Mesendoderm (in vitro differentiated cells): ENCODE measurements at regions not wholly inside any gene's neighbourhood (a gene's known extent, or its start where the extent isn't known, plus 50 kb on each side); places are given as distances from the start of the nearest gene placed in this dataset.

ENCODE experiments used
- DNase-seq: peaks from one replicate; pipeline ENCODE4 v3.0.0; 2013
- H2AK5ac ChIP-seq: 2 replicates; pipeline ENCODE4 v1.6.1; 2013; ENCODE audit warnings: low read length, inconsistent platforms
- H2BK120ac ChIP-seq: 2 replicates; pipeline ENCODE4 v1.6.1; 2013; ENCODE audit warnings: low read depth, mild to moderate bottlenecking, low read length, moderate library complexity, mixed read lengths
- H2BK15ac ChIP-seq: replicated peaks from 2 replicates; pipeline ENCODE4 v1.6.1; 2013; ENCODE audit warnings: low read depth, mild to moderate bottlenecking, moderate library complexity
- H2BK5ac ChIP-seq: 2 replicates; pipeline ENCODE4 v1.6.1; 2013; ENCODE audit warnings: low read length, inconsistent platforms
- H3K18ac ChIP-seq: 2 replicates; pipeline ENCODE4 v1.6.1; 2013; ENCODE audit warnings: mild to moderate bottlenecking, low read length, mixed read lengths
- H3K23ac ChIP-seq: one replicate; pipeline ENCODE4 v1.6.1; 2013; ENCODE audit warnings: low read length
- H3K27ac ChIP-seq: 2 replicates; pipeline ENCODE4 v1.5.1; 2013; ENCODE audit warnings: low read depth, mild to moderate bottlenecking, inconsistent platforms, low read length, moderate library complexity
- H3K27me3 ChIP-seq: 2 replicates; pipeline ENCODE4 v1.6.1; 2013; ENCODE audit warnings: low read length, control low read depth, mild to moderate bottlenecking, inconsistent platforms; ENCODE audit not compliant: insufficient read depth, poor library complexity
- H3K36me3 ChIP-seq: 2 replicates; pipeline ENCODE4 v1.6.1; 2013; ENCODE audit warnings: low read length, inconsistent platforms; ENCODE audit not compliant: control insufficient read depth, insufficient read depth
- H3K4ac ChIP-seq: one replicate; pipeline ENCODE4 v1.6.1; 2013; ENCODE audit warnings: low read depth, mild to moderate bottlenecking, low read length, moderate library complexity
- H3K4me1 ChIP-seq: 2 replicates; pipeline ENCODE4 v1.6.1; 2013; ENCODE audit warnings: low read depth, low read length, inconsistent platforms; ENCODE audit not compliant: control insufficient read depth
- H3K4me2 ChIP-seq: 2 replicates; pipeline ENCODE4 v1.6.1; 2013; ENCODE audit warnings: low read length
- H3K4me3 ChIP-seq: 2 replicates; pipeline ENCODE4 v1.5.1; 2013; ENCODE audit warnings: mild to moderate bottlenecking, low read length
- H3K56ac ChIP-seq: one replicate; pipeline ENCODE4 v1.6.1; 2013; ENCODE audit warnings: low read length
- H3K79me1 ChIP-seq: 2 replicates; pipeline ENCODE4 v1.6.1; 2013; ENCODE audit warnings: low read length, inconsistent platforms
- H3K79me2 ChIP-seq: 2 replicates; pipeline ENCODE4 v1.6.1; 2013; ENCODE audit warnings: mild to moderate bottlenecking, low read length; ENCODE audit not compliant: control insufficient read depth, insufficient read depth
- H3K9ac ChIP-seq: 2 replicates; pipeline ENCODE4 v1.6.1; 2013; ENCODE audit warnings: low read length, inconsistent platforms
- H4K5ac ChIP-seq: one replicate; pipeline ENCODE4 v1.6.1; 2013; ENCODE audit warnings: low read length
- H4K8ac ChIP-seq: one replicate; pipeline ENCODE4 v1.6.1; 2013; ENCODE audit warnings: low read depth, mild to moderate bottlenecking, control low read depth, low read length, moderate library complexity
- WGBS: extraction: QIAGEN DNeasy Blood & Tissue Kit; methylation state at CpG from one replicate; pipeline ENCODE4 v1.1.7; 2013; ENCODE audit warnings: low lambda C conversion rate, missing lambda C conversion rate; ENCODE audit not compliant: insufficient coverage; ENCODE audit errors: extremely low coverage; 5-methylcytosine and 5-hydroxymethylcytosine counted together

- no peak overlapping the region for H2AK5ac ChIP-seq
- H4K5ac ChIP-seq: no peak overlapping the region
- H3K18ac ChIP-seq: no peak overlapping the region
- H3K27me3 ChIP-seq: no peaks in the 10 kb centered on the region
- no peak overlapping the region for H3K56ac ChIP-seq
- no peak overlapping the region for H3K4me2 ChIP-seq
- no CpG with 5 or more reads among the region's 3 CpGs for WGBS
- H3K4ac ChIP-seq: no peak overlapping the region
- no peaks in the 10 kb centered on the region for H3K36me3 ChIP-seq
- no peaks in the 10 kb centered on the region for H3K4me1 ChIP-seq
- no peak overlapping the region for H2BK120ac ChIP-seq
- no peak overlapping the region for H3K9ac ChIP-seq
- no peak overlapping the region for H3K4me3 ChIP-seq
- H3K79me2 ChIP-seq: no peaks in the 10 kb centered on the region
- H3K79me1 ChIP-seq: no peaks in the 10 kb centered on the region
- H2BK15ac ChIP-seq: no peak overlapping the region
- no peak overlapping the region for H3K23ac ChIP-seq
- no peak overlapping the region for H4K8ac ChIP-seq
- H3K27ac ChIP-seq: no peak overlapping the region
- DNase-seq: peak; percentile 82
- H2BK5ac ChIP-seq: no peak overlapping the region
Measured at GRCh38 chr4:155473420-155474095, 96.8 kb upstream of the MAP9 start.

GRCh38 chr4:155468282-155468681 lies 91.5 kb upstream of the MAP9 start:
- no peak overlapping the region for H2BK15ac ChIP-seq

GRCh38 chr4:155450676-155451075 lies 73.9 kb upstream of the MAP9 start:
- H2BK120ac ChIP-seq: no peak overlapping the region
- no peak overlapping the region for H3K4ac ChIP-seq
- WGBS: no CpG with 5 or more reads among the region's 2 CpGs

More at GRCh38 chr4:155468282-155468681, 91.5 kb upstream of the MAP9 start:
- no peak overlapping the region for H4K5ac ChIP-seq
- H3K4me3 ChIP-seq: no peak overlapping the region
- H3K18ac ChIP-seq: no peak overlapping the region
- H4K8ac ChIP-seq: no peak overlapping the region
- no peak overlapping the region for H3K9ac ChIP-seq
- H3K36me3 ChIP-seq: no peaks in the 10 kb centered on the region
- H3K27ac ChIP-seq: no peak overlapping the region
- H2BK5ac ChIP-seq: no peak overlapping the region
- no peaks in the 10 kb centered on the region for H3K79me1 ChIP-seq
- no peak overlapping the region for H3K23ac ChIP-seq
- H3K56ac ChIP-seq: no peak overlapping the region
- no peaks in the 10 kb centered on the region for H3K4me1 ChIP-seq
- no CpG with 5 or more reads among the region's 1 CpG for WGBS
- no peak overlapping the region for H3K4ac ChIP-seq
- H3K79me2 ChIP-seq: no peaks in the 10 kb centered on the region
- no peak overlapping the region for H2AK5ac ChIP-seq
- no peak overlapping the region for H3K4me2 ChIP-seq
- no peak overlapping the region for H2BK120ac ChIP-seq
- DNase-seq: no peak
- H3K27me3 ChIP-seq: no peaks in the 10 kb centered on the region

GRCh38 chr4:155445306-155445705 lies 68.5 kb upstream of the MAP9 start:
- no peak overlapping the region for H3K23ac ChIP-seq
- H3K27ac ChIP-seq: no peak overlapping the region
- H2BK5ac ChIP-seq: no peak overlapping the region
- H3K4me2 ChIP-seq: no peak overlapping the region
- H2BK120ac ChIP-seq: no peak overlapping the region
- H4K8ac ChIP-seq: no peak overlapping the region
- no peak for DNase-seq
- no CpG with 5 or more reads among the region's 1 CpG for WGBS
- no peaks in the 10 kb centered on the region for H3K36me3 ChIP-seq
- no peak overlapping the region for H4K5ac ChIP-seq
- no peak overlapping the region for H2AK5ac ChIP-seq
- no peak overlapping the region for H2BK15ac ChIP-seq
- no peak overlapping the region for H3K56ac ChIP-seq
- no peaks in the 10 kb centered on the region for H3K79me2 ChIP-seq
- H3K4me3 ChIP-seq: no peak overlapping the region
- no peak overlapping the region for H3K18ac ChIP-seq
- no peaks in the 10 kb centered on the region for H3K79me1 ChIP-seq
- no peaks in the 10 kb centered on the region for H3K27me3 ChIP-seq
- no peaks in the 10 kb centered on the region for H3K4me1 ChIP-seq
- H3K9ac ChIP-seq: no peak overlapping the region
- H3K4ac ChIP-seq: no peak overlapping the region

More at GRCh38 chr4:155450676-155451075, 73.9 kb upstream of the MAP9 start:
- H3K27ac ChIP-seq: no peak overlapping the region
- no peak overlapping the region for H2BK5ac ChIP-seq
- no peaks in the 10 kb centered on the region for H3K27me3 ChIP-seq
- no peaks in the 10 kb centered on the region for H3K79me1 ChIP-seq
- no peak overlapping the region for H2AK5ac ChIP-seq
- H3K36me3 ChIP-seq: no peaks in the 10 kb centered on the region
- H3K4me2 ChIP-seq: no peak overlapping the region
- H3K18ac ChIP-seq: no peak overlapping the region
- no peak overlapping the region for H4K5ac ChIP-seq
- H3K4me1 ChIP-seq: no peaks in the 10 kb centered on the region
- no peak overlapping the region for H3K9ac ChIP-seq
- no peak overlapping the region for H3K23ac ChIP-seq
- H2BK15ac ChIP-seq: no peak overlapping the region
- no peak overlapping the region for H3K56ac ChIP-seq
- no peak overlapping the region for H4K8ac ChIP-seq
- DNase-seq: no peak
- H3K4me3 ChIP-seq: no peak overlapping the region
- H3K79me2 ChIP-seq: no peaks in the 10 kb centered on the region

GRCh38 chr4:155444721-155445120 lies 68.0 kb upstream of the MAP9 start:
- no peak overlapping the region for H4K5ac ChIP-seq
- H3K36me3 ChIP-seq: no peaks in the 10 kb centered on the region
- H3K4me1 ChIP-seq: no peaks in the 10 kb centered on the region
- no peak overlapping the region for H3K4me2 ChIP-seq
- DNase-seq: no peak
- no peak overlapping the region for H3K4me3 ChIP-seq
- no peak overlapping the region for H3K18ac ChIP-seq
- no CpG with 5 or more reads among the region's 5 CpGs for WGBS
- no peak overlapping the region for H4K8ac ChIP-seq
- H3K4ac ChIP-seq: no peak overlapping the region
- H3K23ac ChIP-seq: no peak overlapping the region
- no peak overlapping the region for H2BK120ac ChIP-seq
- H3K27ac ChIP-seq: no peak overlapping the region
- no peak overlapping the region for H3K9ac ChIP-seq
- H2AK5ac ChIP-seq: no peak overlapping the region
- no peak overlapping the region for H2BK15ac ChIP-seq
- no peak overlapping the region for H3K56ac ChIP-seq
- H3K79me1 ChIP-seq: no peaks in the 10 kb centered on the region
- H3K79me2 ChIP-seq: no peaks in the 10 kb centered on the region
- H3K27me3 ChIP-seq: no peaks in the 10 kb centered on the region
- no peak overlapping the region for H2BK5ac ChIP-seq
